ENCODE measurements at regions not wholly inside any gene's neighbourhood (a gene's known extent, or its start where the extent isn't known, plus 50 kb on each side); places are given as distances from the start of the nearest gene placed in this dataset.
A peak's percentile ranks its signal among the peaks of the same experiment; 100 is the strongest.

DNA sequence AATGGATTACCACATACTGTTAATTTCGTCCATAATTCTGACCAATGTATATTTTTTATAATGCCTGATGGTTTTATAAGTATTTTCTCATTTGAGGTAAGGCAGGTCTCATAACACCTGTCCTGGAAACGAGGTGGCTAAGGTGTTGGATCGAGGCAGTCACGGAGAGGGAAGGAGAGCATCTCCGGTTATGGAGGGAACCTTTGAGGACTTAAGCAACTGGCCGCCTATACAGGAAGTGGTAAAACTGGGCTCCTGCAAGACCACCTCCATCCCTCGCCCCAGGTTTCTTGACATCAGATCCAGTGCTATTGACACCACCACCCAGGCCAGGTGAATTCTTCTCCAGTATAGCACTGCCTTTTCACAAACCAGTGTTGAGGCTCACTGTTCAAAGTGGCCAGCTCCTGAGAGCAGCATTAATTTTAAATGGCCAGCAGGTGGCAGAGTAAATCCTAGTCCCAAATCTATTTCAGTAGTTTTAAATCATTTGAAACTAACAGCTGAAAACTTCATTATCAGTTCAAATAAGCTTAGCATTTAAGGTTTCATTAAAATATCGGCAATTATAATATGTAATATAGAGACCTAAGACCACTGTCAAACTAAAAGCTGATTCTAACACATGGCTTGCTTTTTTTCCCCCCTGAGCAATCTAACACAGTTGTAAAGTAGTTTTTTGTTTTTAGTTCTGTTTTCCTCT is 100.8 kb downstream of the PPM1A start:
- DNase-seq (ENCODE audit: low spot score), result peak; percentile 59

DNA sequence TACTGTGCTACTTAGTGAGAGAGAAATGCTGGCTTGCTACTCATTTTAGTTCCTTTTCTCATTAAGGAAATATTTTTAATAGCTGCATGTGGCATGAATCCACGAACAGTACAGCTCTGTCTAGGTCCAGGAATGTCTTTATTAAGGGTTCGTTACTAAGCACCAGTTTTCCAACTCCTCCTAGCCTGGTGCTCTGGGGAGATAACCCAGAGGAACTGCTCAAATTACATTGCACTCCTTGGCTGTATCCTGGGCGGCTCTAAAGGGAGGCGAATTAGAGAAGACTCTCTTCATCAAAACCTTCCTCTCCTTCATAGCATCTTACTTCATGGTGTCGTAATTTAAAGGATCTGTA is 101.3 kb downstream of the PPM1A start:
- no peak for DNase-seq (ENCODE audit: low spot score)

DNA sequence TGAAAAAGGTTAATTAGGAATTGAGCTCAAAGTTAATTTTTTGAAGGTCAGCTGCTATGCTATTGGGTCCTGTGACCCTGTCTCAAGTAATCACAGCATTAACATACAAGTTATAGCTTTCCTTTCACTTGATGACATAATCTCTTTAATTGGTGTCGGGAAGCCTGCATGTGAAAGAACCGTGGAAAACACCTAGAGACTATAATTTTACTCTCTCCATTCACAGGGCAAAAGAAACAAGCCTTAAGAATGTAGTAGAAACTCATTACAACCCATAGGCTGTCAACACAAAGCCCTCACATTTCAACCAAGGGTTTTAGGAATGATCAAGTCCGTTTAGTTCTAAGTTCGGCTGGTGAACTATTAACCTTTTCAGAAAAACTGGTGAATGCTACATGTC is 104.4 kb downstream of the PPM1A start:
- DNase-seq (ENCODE audit: low spot score), result no peak

DNA sequence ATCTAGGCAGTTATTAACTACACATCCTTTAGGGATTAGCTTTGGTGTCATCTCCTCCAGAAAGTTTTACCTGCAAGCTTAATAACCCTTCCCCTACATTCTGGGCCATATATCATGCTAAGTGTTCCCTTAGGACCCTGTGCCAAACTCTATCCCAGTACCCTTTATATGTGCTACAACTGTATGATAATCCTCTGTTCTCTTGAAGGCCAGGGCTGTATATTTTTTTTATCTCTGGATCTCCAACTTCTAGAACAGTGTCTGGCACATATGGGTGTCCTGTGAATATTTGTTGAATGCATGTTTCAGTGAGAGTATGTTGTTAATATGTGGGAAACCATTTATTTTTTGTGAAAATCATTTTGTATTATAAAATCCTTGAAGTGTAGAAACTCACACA is 106.7 kb downstream of the PPM1A start:
- DNase-seq (ENCODE audit: low spot score), result no peak

DNA sequence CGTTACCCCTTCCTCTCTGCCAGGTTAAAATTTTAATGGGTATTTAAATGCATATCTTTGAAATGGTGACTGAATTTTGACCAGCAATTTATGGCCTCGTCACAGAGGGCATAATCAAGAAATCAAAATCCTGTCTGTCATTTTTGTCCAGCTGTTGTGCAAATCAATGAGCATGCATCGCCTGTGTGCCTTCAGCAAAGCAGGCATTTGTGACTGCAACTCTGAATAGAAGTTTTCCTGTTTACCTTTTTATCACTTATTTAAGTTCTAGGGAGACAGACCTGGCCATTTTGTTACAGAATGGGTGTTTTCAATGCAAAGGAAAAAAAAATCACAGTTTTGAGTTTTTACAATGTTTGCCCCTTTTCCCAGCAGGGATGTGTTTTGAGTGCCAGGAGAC is 107.4 kb downstream of the PPM1A start:
- no peak for DNase-seq (ENCODE audit: low spot score)

DNA sequence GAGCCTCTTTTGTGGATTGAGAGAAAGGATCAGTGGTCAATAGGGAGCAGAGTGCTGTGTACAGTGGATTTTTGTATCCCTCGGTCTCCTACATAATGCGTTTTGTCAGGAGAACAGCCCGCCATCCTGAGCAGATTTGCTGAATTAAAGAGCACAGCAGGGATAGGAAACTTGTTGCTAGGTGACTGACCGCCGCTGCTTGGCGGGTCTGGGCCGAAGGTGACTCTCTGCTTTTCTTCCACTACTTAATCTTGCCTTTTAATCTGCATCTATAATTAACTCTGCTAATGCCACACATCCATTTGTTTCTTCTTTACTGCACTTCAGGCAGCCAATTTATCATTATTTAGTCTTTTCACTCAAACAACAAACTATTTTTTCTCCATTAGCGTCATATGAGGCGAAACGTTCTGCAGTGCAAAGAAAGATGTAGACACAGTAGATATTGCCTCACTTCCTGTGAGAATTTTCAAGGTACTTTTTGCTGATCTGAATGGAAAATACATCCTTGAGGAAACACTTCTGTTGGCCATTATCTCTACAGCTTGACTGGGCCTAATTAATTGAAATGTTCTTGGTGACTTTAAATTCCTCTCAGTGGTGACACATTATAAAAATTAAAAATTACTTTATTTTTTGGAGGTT is 108.0 kb downstream of the PPM1A start:
- peak; percentile 8 for DNase-seq (ENCODE audit: low spot score)

DNA sequence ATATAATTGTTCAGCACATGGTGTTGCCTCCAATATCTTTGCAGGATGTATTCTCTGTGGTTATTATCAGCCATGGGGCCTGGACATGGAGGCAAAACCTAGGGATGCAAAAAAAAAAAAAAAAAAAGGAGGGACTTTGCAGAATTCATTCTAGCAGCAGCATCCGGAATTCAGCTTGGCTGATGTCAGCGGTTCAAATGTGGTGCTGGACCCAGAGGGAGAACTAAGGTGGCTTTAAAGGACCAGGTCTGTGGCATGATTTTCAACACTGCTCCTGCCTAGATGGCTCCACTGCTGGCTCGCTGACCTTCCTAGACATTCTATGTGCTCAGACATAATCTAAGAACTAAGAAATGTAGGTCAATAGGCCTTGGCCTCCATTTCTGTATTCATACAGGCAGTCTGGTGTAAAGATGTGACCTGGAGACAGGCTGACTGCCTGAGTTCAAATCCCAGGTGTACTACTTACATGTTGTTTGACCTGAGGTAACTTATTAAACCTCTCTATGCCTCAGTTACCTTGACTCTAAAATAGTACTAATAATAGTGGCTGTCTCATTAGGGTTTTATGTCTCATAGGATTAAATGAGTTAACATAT is 108.6 kb downstream of the PPM1A start:
- DNase-seq (ENCODE audit: low spot score), result no peak

DNA sequence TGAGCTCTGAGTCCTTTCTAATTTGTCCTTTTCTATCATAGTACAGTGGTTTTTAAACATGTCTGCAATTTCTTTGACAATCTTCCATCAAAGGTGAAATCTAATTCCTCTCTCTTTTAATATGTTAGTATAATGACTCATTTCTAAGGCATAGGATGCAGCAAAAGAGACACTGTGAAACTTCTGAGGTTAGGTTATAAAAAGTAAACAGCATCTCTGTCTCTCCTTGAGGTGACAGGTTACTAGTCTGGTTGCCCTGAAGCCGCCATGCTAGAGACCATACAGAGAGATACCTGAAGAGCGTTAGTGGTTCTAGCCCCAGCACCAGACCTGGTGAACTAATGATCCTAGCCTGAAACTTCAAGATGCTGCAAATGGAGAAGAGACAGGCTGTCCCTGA is 114.3 kb downstream of the PPM1A start:
- DNase-seq (ENCODE audit: low spot score), result no peak

DNA sequence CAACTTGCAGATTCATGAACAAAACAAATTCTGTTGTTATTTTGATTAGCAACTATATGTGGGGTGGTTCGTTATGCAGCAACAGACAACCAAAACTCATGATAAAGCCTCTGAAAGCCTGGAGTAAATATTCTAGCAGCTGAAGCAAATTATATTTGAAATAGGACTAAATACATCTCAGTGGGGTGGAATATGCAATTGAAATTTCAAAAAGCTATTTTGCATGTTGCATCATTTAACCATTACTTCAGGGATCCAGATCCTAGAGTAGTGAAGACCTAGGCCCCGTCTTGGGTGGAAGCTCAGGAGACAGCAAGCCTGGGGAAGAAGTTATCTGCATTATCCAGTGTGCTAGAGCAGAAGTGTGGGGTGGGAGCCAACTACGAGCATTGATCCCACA is 114.7 kb downstream of the PPM1A start:
- no peak for DNase-seq (ENCODE audit: low spot score)

DNA sequence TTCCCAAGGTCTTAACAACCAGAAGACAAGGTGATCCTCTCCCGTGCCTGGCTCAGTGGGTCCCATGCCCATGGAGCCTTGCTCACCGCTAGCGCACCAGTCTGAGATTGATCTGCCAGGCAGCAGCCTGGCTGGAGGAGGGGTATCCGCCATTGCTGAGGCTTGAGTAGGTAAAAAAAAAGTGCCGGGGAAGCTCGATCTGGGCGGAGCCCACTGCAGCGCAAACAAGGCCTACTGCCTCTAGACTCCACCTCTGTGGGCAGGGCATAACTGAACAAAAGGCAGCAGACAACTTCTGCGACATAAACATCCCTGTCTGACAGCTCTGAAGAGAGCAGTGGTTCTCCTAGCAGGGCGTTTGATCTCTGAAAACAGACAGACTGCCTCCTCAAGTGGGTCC is 104.0 kb downstream of the C14orf39 start:
- DNase-seq (ENCODE audit: low spot score), result no peak

Measured in Ammon's horn (tissue), 1 donor.